SK-N-SH (cell line): ENCODE measurements at regions not wholly inside any gene's neighbourhood (a gene's known extent, or its start where the extent isn't known, plus 50 kb on each side); places are given as distances from the start of the nearest gene placed in this dataset.

ENCODE experiments used
- CTCF ChIP-seq: fragments of 200-600 bp; sonication (generic); IDR thresholded peaks from 2 replicates; pipeline ENCODE4 v1.6.1; 2017; ENCODE audit warnings: antibody characterized with exemption, mild to moderate bottlenecking, moderate library complexity
- NFIC ChIP-seq: IDR thresholded peaks from 2 replicates; pipeline ENCODE4 v1.4.0; 2012; ENCODE audit warnings: borderline replicate concordance
- POLR2AphosphoS5 ChIP-seq: IDR thresholded peaks from 2 replicates; pipeline ENCODE4 v1.6.1; 2012; ENCODE audit warnings: low read depth, low read length
- RAD21 ChIP-seq: IDR thresholded peaks from 2 replicates; pipeline ENCODE4 v1.6.1; 2012; ENCODE audit warnings: mild to moderate bottlenecking, low read length
- RCOR1 ChIP-seq: fragments of 150-350 bp; IDR thresholded peaks from 2 replicates; pipeline ENCODE4 v1.6.1; 2017; ENCODE audit warnings: antibody characterized with exemption, low read length
- REST ChIP-seq: IDR thresholded peaks from 2 replicates; pipeline ENCODE4 v1.6.1; 2012; ENCODE audit warnings: mild to moderate bottlenecking, low read depth, low read length, moderate library complexity
- SMC3 ChIP-seq: IDR thresholded peaks from 2 replicates; pipeline ENCODE4 v1.6.1; 2012; ENCODE audit warnings: low read depth, low read length, improper control_type of control experiment
- USF1 ChIP-seq: IDR thresholded peaks from 2 replicates; pipeline ENCODE4 v1.4.0; 2012; ENCODE audit warnings: low read depth, borderline replicate concordance

- TF ChIP-seq CTCF (no peak), POLR2AphosphoS5 (no peak), SMC3 (no peak), USF1 (no peak), RCOR1 (no peak), NFIC (no peak), REST (no peak), RAD21 (no peak)
Observed at GRCh38 chr7:25858525-25859411, 293.2 kb upstream of the NFE2L3 start.
